ENCODE measurements at regions not wholly inside any gene's neighbourhood (a gene's known extent, or its start where the extent isn't known, plus 50 kb on each side); places are given as distances from the start of the nearest gene placed in this dataset.

DNA sequence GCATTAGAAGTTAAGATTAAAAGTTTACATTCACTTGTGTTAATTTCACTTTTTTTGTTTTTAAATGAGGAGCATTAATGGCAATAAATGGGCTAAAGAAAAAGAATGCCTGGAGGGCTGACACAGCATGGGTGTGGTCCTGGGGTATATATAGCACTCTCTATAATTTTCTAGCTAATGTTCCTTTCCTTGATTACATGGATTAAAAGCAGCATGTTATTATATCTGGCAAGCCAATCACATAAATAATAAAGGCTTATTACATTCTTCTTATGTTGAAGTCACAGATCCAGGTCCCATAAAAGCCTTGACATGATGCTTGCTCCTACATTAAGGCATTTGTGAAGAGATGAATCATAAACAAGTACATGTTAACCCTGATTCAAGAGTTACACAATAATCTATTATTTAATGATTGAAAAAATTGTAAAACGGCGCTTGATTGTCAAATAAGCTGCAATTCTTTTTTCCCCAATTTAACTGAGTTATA is 91.4 kb downstream of the LYPLAL1 start:
- H3K4me1 ChIP-seq (ENCODE audit: control insufficient read depth in 3 of 3, insufficient read depth in 3 of 3, low read length in 3 of 3) = no peaks in the 10 kb centered on the region

GRCh38 chr1:219264561-219264960 is 90.9 kb downstream of the LYPLAL1 start:
- no peaks in the 10 kb centered on the region for H3K27me3 ChIP-seq (ENCODE audit: control insufficient read depth in 3 of 3, insufficient read depth in 3 of 3, low read length in 3 of 3)
- H3K9ac ChIP-seq (ENCODE audit: low read depth in 1 of 3, low read length in 3 of 3) = no peak overlapping the region
- H3K9me3 ChIP-seq (ENCODE audit: control insufficient read depth in 3 of 3, low read length in 3 of 3) = peaks cover 0 to 5% (median 0%) of the 10 kb centered on the region in 3 donors
- H3K27ac ChIP-seq (ENCODE audit: low read depth, low read length) = no peak overlapping the region
- H3K4me1 ChIP-seq (ENCODE audit: control insufficient read depth in 3 of 3, insufficient read depth in 3 of 3, low read length in 3 of 3) = no peaks in the 10 kb centered on the region
- no peak overlapping the region for H3K4me3 ChIP-seq (ENCODE audit: low read length in 3 of 3)
- H3K36me3 ChIP-seq (ENCODE audit: control insufficient read depth in 3 of 3, insufficient read depth in 3 of 3, low read length in 3 of 3) = no peaks in the 10 kb centered on the region

More for the DNA sequence above, 91.4 kb downstream of the LYPLAL1 start:
- no peaks in the 10 kb centered on the region for H3K27me3 ChIP-seq (ENCODE audit: control insufficient read depth in 3 of 3, insufficient read depth in 3 of 3, low read length in 3 of 3)
- H3K9me3 ChIP-seq (ENCODE audit: control insufficient read depth in 3 of 3, low read length in 3 of 3) = peaks cover 0 to 5% (median 0%) of the 10 kb centered on the region in 3 donors
- H3K4me3 ChIP-seq (ENCODE audit: low read length in 3 of 3) = no peak overlapping the region
- H3K27ac ChIP-seq (ENCODE audit: low read depth, low read length) = no peak overlapping the region
- no peak overlapping the region for H3K9ac ChIP-seq (ENCODE audit: low read depth in 1 of 3, low read length in 3 of 3)
- no peaks in the 10 kb centered on the region for H3K36me3 ChIP-seq (ENCODE audit: control insufficient read depth in 3 of 3, insufficient read depth in 3 of 3, low read length in 3 of 3)
